HG02852 (cell line): ENCODE measurements at regions not wholly inside any gene's neighbourhood (a gene's known extent, or its start where the extent isn't known, plus 50 kb on each side); places are given as distances from the start of the nearest gene placed in this dataset.
A peak's percentile ranks its signal among the peaks of the same experiment; 100 is the strongest.
"Not testable (repeated sequence)": the region's sequence is repeated elsewhere in the genome, so short reads cannot be mapped to it uniquely, and the experiment has no call there.

Experiments used
- ATAC-seq: cut with Tn5 transposase; IDR thresholded peaks from one replicate; pipeline ENCODE4 v1.9.1; 2021; ENCODE audit warnings: mild to moderate bottlenecking, moderate library complexity; ENCODE audit not compliant: unreplicated experiment

GRCh38 chr3:115204475-115204874 lies 57.4 kb upstream of the ZBTB20 start:
- ATAC-seq = no peak

GRCh38 chr3:115208066-115208750 lies 61.1 kb upstream of the ZBTB20 start:
- ATAC-seq = no peak

- no peak for ATAC-seq
Measured at GRCh38 chr3:115211810-115212492, 64.9 kb upstream of the ZBTB20 start.

- no peak for ATAC-seq
Measured at GRCh38 chr3:115212615-115213014, 65.5 kb upstream of the ZBTB20 start.

GRCh38 chr3:115213052-115213451 lies 66.0 kb upstream of the ZBTB20 start:
- ATAC-seq = not testable (repeated sequence)

- no peak for ATAC-seq
Measured at GRCh38 chr3:115217292-115217677, 70.2 kb upstream of the ZBTB20 start.

GRCh38 chr3:115217678-115218451 lies 70.8 kb upstream of the ZBTB20 start:
- ATAC-seq = peak; percentile 57

GRCh38 chr3:115218859-115219258 lies 71.8 kb upstream of the ZBTB20 start:
- no peak for ATAC-seq

- no peak for ATAC-seq
Measured at GRCh38 chr3:115224687-115225086, 77.6 kb upstream of the ZBTB20 start.

GRCh38 chr3:115226844-115227445 lies 79.9 kb upstream of the ZBTB20 start:
- ATAC-seq = no peak

- ATAC-seq = no peak
Measured at GRCh38 chr3:115227461-115227860, 80.4 kb upstream of the ZBTB20 start.

GRCh38 chr3:115228266-115228665 lies 81.2 kb upstream of the ZBTB20 start:
- ATAC-seq = no peak

- ATAC-seq = no peak
Measured at GRCh38 chr3:115232167-115232566, 85.1 kb upstream of the ZBTB20 start.

- ATAC-seq = no peak
Measured at GRCh38 chr3:115233021-115233420, 85.9 kb upstream of the ZBTB20 start.

- no peak for ATAC-seq
Measured at GRCh38 chr3:115236496-115236895, 89.4 kb upstream of the ZBTB20 start.

- ATAC-seq = no peak
Measured at GRCh38 chr3:115239717-115240116, 92.6 kb upstream of the ZBTB20 start.

- no peak for ATAC-seq
Measured at GRCh38 chr3:115244350-115244749, 97.3 kb upstream of the ZBTB20 start.

GRCh38 chr3:115245438-115245837 lies 98.3 kb upstream of the ZBTB20 start:
- no peak for ATAC-seq

GRCh38 chr3:115245899-115246298 lies 98.8 kb upstream of the ZBTB20 start:
- ATAC-seq = no peak

- ATAC-seq = no peak
Measured at GRCh38 chr3:115246461-115247020, 99.5 kb upstream of the ZBTB20 start.

- no peak for ATAC-seq
Measured at GRCh38 chr3:115248274-115248673, 101.2 kb upstream of the ZBTB20 start.
